HepG2 (cell line): ENCODE measurements at regions not wholly inside any gene's neighbourhood (a gene's known extent, or its start where the extent isn't known, plus 50 kb on each side); places are given as distances from the start of the nearest gene placed in this dataset.

Experiments used
- AHDC1 ChIP-seq: sonication (generic); formaldehyde crosslinking; IDR thresholded peaks from 2 replicates; pipeline ENCODE4 v1.5.1; 2020; ENCODE audit warnings: mild to moderate bottlenecking, missing genetic modification reagents, borderline replicate concordance
- CSRNP2 ChIP-seq: sonication (generic); formaldehyde crosslinking; conservative IDR thresholded peaks from 2 replicates; pipeline ENCODE4 v1.8.0; 2022; ENCODE audit warnings: low read depth, missing genetic modification reagents
- ESRRA ChIP-seq: sonication (generic); formaldehyde crosslinking; IDR thresholded peaks from 2 replicates; pipeline ENCODE4 v1.5.1; 2020; ENCODE audit warnings: mild to moderate bottlenecking, low read depth, missing genetic modification reagents
- GATA4 ChIP-seq: sonication (generic); IDR thresholded peaks from 2 replicates; pipeline ENCODE4 v1.6.1; 2016; ENCODE audit warnings: antibody characterized with exemption, low read depth, borderline replicate concordance
- GMEB2 ChIP-seq: IDR thresholded peaks from 2 replicates; pipeline ENCODE4 v1.6.1; 2016; ENCODE audit warnings: missing biosample characterization, missing genetic modification reagents, low read depth
- JARID2 ChIP-seq: sonication (generic); formaldehyde crosslinking; IDR thresholded peaks from 2 replicates; pipeline ENCODE4 v1.8.1; 2023; ENCODE audit warnings: missing genetic modification reagents, inconsistent platforms; ENCODE audit not compliant: insufficient replicate concordance
- SMAD1 ChIP-seq: sonication (generic); formaldehyde crosslinking; IDR thresholded peaks from 2 replicates; pipeline ENCODE4 v1.4.0; 2020; ENCODE audit warnings: missing genetic modification reagents, low read depth, mild to moderate bottlenecking, borderline replicate concordance
- TRIM22 ChIP-seq: fragments of 450-650 bp; IDR thresholded peaks from 2 replicates; pipeline ENCODE4 v1.6.1; 2017
- ZNF12 ChIP-seq: sonication (generic); formaldehyde crosslinking; IDR thresholded peaks from 2 replicates; pipeline ENCODE4 v1.5.0; 2020; ENCODE audit warnings: missing genetic modification reagents
- ZNF496 ChIP-seq: sonication (generic); formaldehyde crosslinking; IDR thresholded peaks from 2 replicates; pipeline ENCODE4 v1.8.1; 2023; ENCODE audit warnings: mild to moderate bottlenecking, moderate library complexity, missing genetic modification reagents; ENCODE audit not compliant: insufficient replicate concordance
- ZNF607 ChIP-seq: sonication (generic); formaldehyde crosslinking; IDR thresholded peaks from 2 replicates; pipeline ENCODE4 v1.5.1; 2020; ENCODE audit warnings: missing genetic modification reagents, mild to moderate bottlenecking, borderline replicate concordance
- ZNF687 ChIP-seq: sonication (generic); formaldehyde crosslinking; IDR thresholded peaks from 2 replicates; pipeline ENCODE4 v1.5.1; 2020; ENCODE audit warnings: mild to moderate bottlenecking, missing genetic modification reagents, moderate library complexity

- TF ChIP-seq ZNF607 (peak; percentile 70; the same call in 1 of the 2 replicates), ZNF687 (peak; percentile 75), ESRRA (CRISPR knock-in tag) (0 out of 2 replicates have a peak, but pooled peaks have one; percentile 20), JARID2 (CRISPR knock-in tag) (peak; percentile 35), CSRNP2 (CRISPR knock-in tag) (no peak), GATA4 (peak; percentile 21; the same call in 1 of the 2 replicates), AHDC1 (CRISPR knock-in tag) (peak; percentile 75; the same call in 1 of the 2 replicates), ZNF12 (CRISPR knock-in tag) (peak; percentile 74; the same call in 1 of the 2 replicates), ZNF496 (CRISPR knock-in tag) (no peak), SMAD1 (CRISPR knock-in tag) (peak; percentile 90; the same call in 1 of the 2 replicates), TRIM22 (no peak), GMEB2 (no peak)
Observed at GRCh38 chr16:10256784-10257641, 74.8 kb upstream of the GRIN2A start (continued).
